GDM1 (cell line): ENCODE measurements at regions not wholly inside any gene's neighbourhood (a gene's known extent, or its start where the extent isn't known, plus 50 kb on each side); places are given as distances from the start of the nearest gene placed in this dataset.
A peak's percentile ranks its signal among the peaks of the same experiment; 100 is the strongest.

ENCODE experiments used
- DNase-seq: peaks from one replicate; lab custom pipeline; 2025; lab: John Stamatoyannopoulos, UW

- no peak for DNase-seq
These were observed 67.2 kb upstream of the NABP1 start for GRCh38 chr2:191610756-191611155.

- no peak for DNase-seq
These were observed 66.3 kb upstream of the NABP1 start for GRCh38 chr2:191611614-191612013.

- DNase-seq: no peak
These were observed 65.4 kb upstream of the NABP1 start for GRCh38 chr2:191612496-191612895.

- no peak for DNase-seq
These were observed 63.2 kb upstream of the NABP1 start for GRCh38 chr2:191614759-191615158.

- no peak for DNase-seq
These were observed 62.3 kb upstream of the NABP1 start for GRCh38 chr2:191615596-191615995.

GRCh38 chr2:191617575-191617974 lies 60.4 kb upstream of the NABP1 start:
- DNase-seq: peak; percentile 31

- no peak for DNase-seq
These were observed 59.7 kb upstream of the NABP1 start for GRCh38 chr2:191618046-191618780.

- no peak for DNase-seq
These were observed 59.1 kb upstream of the NABP1 start for GRCh38 chr2:191618786-191619185.

- DNase-seq: no peak
These were observed 57.8 kb upstream of the NABP1 start for GRCh38 chr2:191620144-191620543.

- DNase-seq: no peak
These were observed 55.3 kb upstream of the NABP1 start for GRCh38 chr2:191622374-191623320.

GRCh38 chr2:191625016-191625415 lies 52.9 kb upstream of the NABP1 start:
- no peak for DNase-seq

- no peak for DNase-seq
These were observed 52.5 kb upstream of the NABP1 start for GRCh38 chr2:191625446-191625845.

GRCh38 chr2:191626497-191627151 lies 51.3 kb upstream of the NABP1 start:
- no peak for DNase-seq

- DNase-seq: no peak
These were observed 50.4 kb upstream of the NABP1 start for GRCh38 chr2:191627518-191627917.
